HepG2 (cell line): ENCODE measurements at regions not wholly inside any gene's neighbourhood (a gene's known extent, or its start where the extent isn't known, plus 50 kb on each side); places are given as distances from the start of the nearest gene placed in this dataset.
A peak's percentile ranks its signal among the peaks of the same experiment; 100 is the strongest.

Source experiments
- ARNT ChIP-seq: fragments of 450-650 bp; IDR thresholded peaks from 2 replicates; pipeline ENCODE4 v1.6.1; 2017
- EZH2 ChIP-seq: conservative IDR thresholded peaks from 2 replicates; pipeline ENCODE4 v1.6.1; 2012; ENCODE audit warnings: mild to moderate bottlenecking, low read depth, low read length, moderate library complexity
- FOSL1 ChIP-seq: sonication (generic); formaldehyde crosslinking; IDR thresholded peaks from 2 replicates; pipeline ENCODE4 v1.9.0; 2021; ENCODE audit warnings: missing genetic modification reagents, borderline replicate concordance
- HOMEZ ChIP-seq: IDR thresholded peaks from 2 replicates; pipeline ENCODE4 v1.6.1; 2016; ENCODE audit warnings: low read depth
- KDM3A ChIP-seq: IDR thresholded peaks from 2 replicates; pipeline ENCODE4 v1.6.1; 2018; ENCODE audit warnings: low read depth, missing compliant biosample characterization
- KLF12 ChIP-seq: sonication (generic); formaldehyde crosslinking; IDR thresholded peaks from 2 replicates; pipeline ENCODE4 v1.4.0; 2020; ENCODE audit warnings: missing genetic modification reagents, borderline replicate concordance
- LRRFIP1 ChIP-seq: sonication (generic); formaldehyde crosslinking; conservative IDR thresholded peaks from 2 replicates; pipeline ENCODE4 v1.4.0; 2020; ENCODE audit warnings: missing genetic modification reagents
- NCOR1 ChIP-seq: fragments of 200-600 bp; sonication (generic); IDR thresholded peaks from 2 replicates; pipeline ENCODE4 v1.7.0; 2017; ENCODE audit warnings: antibody characterized with exemption, low read length, borderline replicate concordance
- NFE2 ChIP-seq: sonication (generic); formaldehyde crosslinking; IDR thresholded peaks from 2 replicates; pipeline ENCODE4 v1.4.0; 2020; ENCODE audit warnings: missing genetic modification reagents
- PCBP2 ChIP-seq: fragments of 200-400 bp; formaldehyde crosslinking; optimal IDR thresholded peaks from 2 replicates; pipeline ENCODE3; 2018; ENCODE audit warnings: low read length, low read depth; ENCODE audit not compliant: poor library complexity, severe bottlenecking
- RAD51 ChIP-seq: fragments of 450-650 bp; IDR thresholded peaks from 2 replicates; pipeline ENCODE4 v1.6.1; 2016; ENCODE audit warnings: borderline replicate concordance
- RFX3 ChIP-seq: IDR thresholded peaks from 2 replicates; pipeline ENCODE4 v1.6.1; 2016; ENCODE audit warnings: missing biosample characterization, missing genetic modification reagents
- RXRA ChIP-seq: sonication (generic); formaldehyde crosslinking; IDR thresholded peaks from 2 replicates; pipeline ENCODE4 v1.5.1; 2020; ENCODE audit warnings: missing genetic modification reagents
- SNAPC2 ChIP-seq: sonication (generic); formaldehyde crosslinking; IDR thresholded peaks from 2 replicates; pipeline ENCODE4 v1.8.1; 2022; ENCODE audit warnings: mild to moderate bottlenecking, missing genetic modification reagents
- SOX5 ChIP-seq: IDR thresholded peaks from 2 replicates; pipeline ENCODE4 v1.6.1; 2016; ENCODE audit warnings: borderline replicate concordance
- SSRP1 ChIP-seq: IDR thresholded peaks from 2 replicates; pipeline ENCODE4 v1.6.1; 2016; ENCODE audit warnings: control low read depth
- TAF1 ChIP-seq: sonication (generic); formaldehyde crosslinking; IDR thresholded peaks from 2 replicates; pipeline ENCODE4 v1.4.0; 2020; ENCODE audit warnings: missing genetic modification reagents
- TCF7 ChIP-seq: sonication (generic); IDR thresholded peaks from 2 replicates; pipeline ENCODE4 v1.6.1; 2016; ENCODE audit warnings: antibody characterized with exemption, low read depth
- TFDP2 ChIP-seq: sonication (generic); formaldehyde crosslinking; IDR thresholded peaks from 2 replicates; pipeline ENCODE4 v1.4.0; 2020; ENCODE audit warnings: missing genetic modification reagents
- TP53 ChIP-seq: sonication (generic); formaldehyde crosslinking; conservative IDR thresholded peaks from 2 replicates; pipeline ENCODE4 v1.4.0; 2020; ENCODE audit warnings: missing genetic modification reagents
- U2AF1 ChIP-seq: fragments of 200-400 bp; formaldehyde crosslinking; optimal IDR thresholded peaks from 2 replicates; pipeline ENCODE3; 2017; ENCODE audit warnings: mild to moderate bottlenecking, low read depth, low read length
- ZBTB4 ChIP-seq: sonication (generic); formaldehyde crosslinking; IDR thresholded peaks from 2 replicates; pipeline ENCODE4 v1.4.0; 2020; ENCODE audit warnings: missing genetic modification reagents, mild to moderate bottlenecking, borderline replicate concordance
- ZNF547 ChIP-seq: sonication (generic); formaldehyde crosslinking; IDR thresholded peaks from 2 replicates; pipeline ENCODE4 v1.5.1; 2020; ENCODE audit warnings: mild to moderate bottlenecking, missing genetic modification reagents
- ZNF768 ChIP-seq: sonication (generic); formaldehyde crosslinking; IDR thresholded peaks from 2 replicates; pipeline ENCODE4 v1.4.0; 2020; ENCODE audit warnings: missing genetic modification reagents
- ZNF816 ChIP-seq: sonication (generic); formaldehyde crosslinking; IDR thresholded peaks from 2 replicates; pipeline ENCODE4 v1.8.0; 2022; ENCODE audit warnings: missing genetic modification reagents, mild to moderate bottlenecking, borderline replicate concordance

GRCh38 chr17:72492941-72493340 lies 372.1 kb downstream of the SOX9 start (continued):
- TF ChIP-seq TFDP2 (CRISPR knock-in tag) (no peak), NFE2 (no peak), KLF12 (no peak), TCF7 (no peak), RAD51 (no peak), ARNT (no peak), PCBP2 (no peak), ZNF547 (CRISPR knock-in tag) (no peak), HOMEZ (CRISPR knock-in tag) (peak; percentile 25; the same call in 1 of the 2 replicates), TAF1 (CRISPR knock-in tag) (no peak), RFX3 (CRISPR knock-in tag) (no peak), TP53 (CRISPR knock-in tag) (no peak), RXRA (CRISPR knock-in tag) (peak; percentile 98), FOSL1 (no peak), SOX5 (CRISPR knock-in tag) (peak; percentile 55; the same call in 1 of the 2 replicates), KDM3A (no peak), U2AF1 (no peak), SNAPC2 (no peak), ZNF816 (CRISPR knock-in tag) (no peak), ZBTB4 (no peak), LRRFIP1 (CRISPR knock-in tag) (no peak), ZNF768 (CRISPR knock-in tag) (no peak), SSRP1 (CRISPR knock-in tag) (no peak), NCOR1 (peak; percentile 86; the same call in 1 of the 2 replicates), EZH2 (no peak)
